Head of caudate nucleus (tissue), 42 donors: ENCODE measurements at regions not wholly inside any gene's neighbourhood (a gene's known extent, or its start where the extent isn't known, plus 50 kb on each side); places are given as distances from the start of the nearest gene placed in this dataset.
"Not testable (repeated sequence)": the region's sequence is repeated elsewhere in the genome, so short reads cannot be mapped to it uniquely, and the experiment has no call there.

Experiments used
- DNase-seq, 42 donors: peaks; one replicate each; pipeline versions ENCODE4 v3.0.0 to v3.0.0-alpha.2; 2020 to 2021; ENCODE audit warnings: mixed read lengths in 7 of 42
- intact Hi-C: fragments of 100-400 bp; cut with DNase I; formaldehyde crosslinking; loops from one replicate; pipeline ENCODE4 v1.15.0; 2022

DNA sequence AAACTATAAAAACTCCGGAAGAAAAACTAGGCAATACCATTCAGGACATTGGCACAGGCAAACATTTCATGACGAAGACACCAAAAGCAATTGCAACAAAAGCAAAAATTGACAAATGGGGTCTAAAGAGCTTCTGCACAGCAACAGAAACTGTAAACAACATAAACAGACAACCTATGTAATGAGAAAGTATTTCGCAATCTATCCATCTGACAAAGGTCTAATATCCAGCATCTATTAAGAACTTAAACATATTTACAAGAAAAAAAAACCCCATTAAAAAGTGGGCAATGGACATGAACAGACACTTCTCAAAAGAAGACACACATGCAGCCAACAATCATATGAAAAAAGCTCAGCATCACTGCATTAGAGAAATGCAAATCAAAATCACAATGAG lies 498.6 kb downstream of the HINT1 start:
- intact Hi-C loops = no loop called here
- no peak for DNase-seq

DNA sequence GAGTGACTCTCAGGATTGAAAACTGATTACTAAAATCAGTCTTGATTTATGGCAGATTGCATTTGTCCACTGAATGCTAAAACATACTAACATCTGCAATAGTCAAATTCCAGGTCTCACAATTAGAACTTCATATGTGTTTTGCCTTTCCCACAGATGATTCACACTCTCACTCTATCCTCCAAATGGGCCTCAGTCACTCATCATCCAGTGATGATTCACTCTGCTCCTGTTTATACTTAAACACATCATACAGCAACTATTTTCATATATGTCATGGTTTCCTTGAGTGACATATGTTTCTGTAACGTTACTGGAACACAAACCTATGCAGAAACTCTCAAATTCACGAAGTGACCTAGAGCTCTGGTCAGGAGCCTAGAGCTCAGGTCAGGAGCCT lies 512.9 kb downstream of the HINT1 start:
- intact Hi-C loops = no loop called here
- DNase-seq = no peak

DNA sequence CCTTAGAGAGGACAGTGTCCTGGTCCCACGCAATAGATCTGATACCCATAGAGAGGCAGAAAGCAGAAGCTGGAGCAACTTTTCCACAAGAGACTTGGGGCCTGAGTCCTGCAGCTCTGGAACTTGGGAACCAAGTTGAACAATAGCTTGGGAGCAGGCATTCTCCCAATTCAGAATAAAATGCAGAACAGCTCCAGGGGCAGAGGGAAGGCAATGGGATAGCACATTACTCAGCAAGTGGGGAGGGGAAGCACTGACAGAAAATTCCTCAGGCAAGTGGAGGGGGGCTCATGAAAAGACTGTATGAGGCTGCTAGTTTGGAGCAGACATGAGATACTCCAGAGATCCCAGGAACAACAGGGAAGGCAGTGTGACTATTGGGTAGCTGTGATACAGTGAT lies 513.6 kb downstream of the HINT1 start:
- intact Hi-C loops = no loop called here
- DNase-seq = no peak

DNA sequence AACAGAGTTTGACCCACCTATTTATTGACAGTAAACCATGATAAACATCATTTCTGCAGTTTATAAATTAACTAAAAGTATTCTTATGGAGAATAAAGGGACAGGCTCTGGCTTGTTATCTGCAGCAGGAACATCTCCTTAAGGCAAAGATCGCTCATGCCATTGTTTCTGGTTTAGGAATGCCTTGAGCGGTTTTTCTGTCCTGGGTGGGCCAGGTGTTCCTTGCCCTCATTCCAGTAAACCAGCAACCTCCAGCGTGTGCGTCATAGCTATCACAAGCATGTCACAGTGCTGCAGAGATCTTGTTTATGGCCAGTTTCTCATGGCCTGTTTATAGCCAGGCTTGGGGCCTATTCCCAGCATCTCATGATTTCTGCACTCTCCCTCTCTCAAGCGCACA lies 521.7 kb downstream of the HINT1 start:
- DNase-seq = no peak
- intact Hi-C loops = no loop called here

DNA sequence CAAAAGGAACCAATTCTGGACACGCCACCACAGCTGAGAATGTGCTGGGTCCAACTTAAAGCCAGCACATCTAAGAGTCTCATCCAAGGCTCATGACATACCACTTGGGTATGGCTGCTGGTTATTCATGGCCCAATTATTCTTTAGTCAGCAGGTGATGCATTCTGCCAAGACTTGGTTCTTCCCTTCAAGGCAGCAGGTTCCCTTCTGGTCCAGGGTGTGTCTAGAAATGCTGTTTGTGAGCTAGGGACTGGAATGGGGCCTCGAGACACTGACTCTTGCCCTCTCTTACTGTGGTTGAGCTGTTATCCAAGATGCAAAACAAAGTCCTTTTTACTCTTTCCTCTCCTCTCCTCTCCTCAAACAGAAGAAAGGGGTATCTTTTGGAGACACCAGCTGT lies 522.6 kb downstream of the HINT1 start:
- DNase-seq = no peak
- intact Hi-C loops = no loop called here

DNA sequence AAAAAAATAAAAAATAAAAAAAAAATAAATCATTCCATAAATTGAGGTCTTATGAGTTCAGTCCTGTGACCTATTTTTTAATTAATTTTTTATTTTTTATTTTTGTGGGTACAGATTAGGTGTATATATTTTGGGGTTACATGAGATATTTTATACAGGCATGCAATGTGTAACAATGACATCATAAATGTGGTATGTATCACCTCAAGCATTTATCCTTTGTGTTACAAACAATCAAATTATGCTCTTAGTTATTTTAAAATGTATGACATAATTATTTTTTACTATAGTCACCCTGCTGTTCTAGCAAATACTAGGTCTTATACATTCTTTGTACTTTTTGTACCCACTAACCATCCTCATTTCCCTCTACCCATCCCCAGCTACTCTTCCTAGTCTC lies 537.9 kb downstream of the HINT1 start:
- intact Hi-C loops = no loop called here

DNA sequence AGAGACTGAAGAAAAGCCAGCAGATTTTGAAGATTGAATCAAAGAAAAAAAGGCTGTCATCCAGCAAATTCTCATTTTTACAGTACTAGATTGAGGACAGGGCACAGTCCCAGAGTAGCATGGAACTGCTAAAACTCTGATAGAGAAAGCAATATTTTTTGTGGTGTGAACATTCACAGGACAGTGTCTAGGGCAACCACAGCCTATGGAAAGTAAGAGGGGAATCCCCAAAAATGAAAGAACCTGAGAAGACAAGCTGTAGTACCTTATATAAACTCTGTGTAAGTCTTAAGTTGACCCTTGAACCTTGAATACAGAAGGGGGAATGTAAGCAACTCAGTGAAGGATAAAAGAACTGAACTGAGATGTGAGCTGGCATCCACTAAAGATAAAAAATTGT lies 540.3 kb downstream of the HINT1 start:
- intact Hi-C loops = no loop called here
- DNase-seq = no peak

More for the DNA sequence above, 537.9 kb downstream of the HINT1 start:
- no peak for DNase-seq

DNA sequence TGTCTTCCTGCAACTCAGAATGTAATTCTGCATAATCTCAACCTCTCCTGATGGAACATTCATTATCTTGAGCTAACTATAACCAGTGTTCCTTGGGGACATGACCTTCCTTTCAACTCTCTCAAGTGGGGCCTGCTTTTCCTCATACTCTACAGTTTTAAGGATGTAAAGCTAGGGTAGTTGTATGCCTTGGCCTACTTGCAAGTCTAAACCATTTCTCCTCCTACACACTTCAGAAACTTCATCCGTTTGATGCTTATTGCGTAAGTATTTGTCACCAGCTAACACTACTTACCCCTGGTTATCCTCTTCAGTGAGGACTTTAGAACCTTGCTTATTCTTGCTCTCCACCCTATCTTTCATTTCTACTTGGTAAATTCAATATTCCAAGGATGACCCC lies 548.9 kb downstream of the HINT1 start:
- no peak for DNase-seq
- intact Hi-C loops = no loop called here

DNA sequence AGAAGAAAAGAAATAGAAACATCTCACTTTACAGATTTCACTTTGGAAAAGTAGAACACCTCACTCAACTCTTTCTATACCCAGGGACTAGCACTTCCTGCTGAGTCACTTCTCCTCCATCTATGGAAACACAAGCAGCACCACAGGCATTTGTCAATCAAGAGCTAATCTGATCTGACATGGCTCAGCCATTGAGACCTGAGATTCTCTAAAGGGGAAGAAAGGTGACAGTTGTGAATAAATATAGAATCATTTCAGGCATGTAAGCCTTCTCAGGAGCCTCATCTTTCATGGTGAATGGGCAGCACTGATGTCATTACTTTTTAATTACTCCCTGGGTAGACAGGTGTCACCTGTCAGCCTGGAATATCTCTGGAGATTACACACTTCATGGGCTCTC lies 559.8 kb downstream of the HINT1 start:
- DNase-seq = no peak
- intact Hi-C loops = no loop called here

DNA sequence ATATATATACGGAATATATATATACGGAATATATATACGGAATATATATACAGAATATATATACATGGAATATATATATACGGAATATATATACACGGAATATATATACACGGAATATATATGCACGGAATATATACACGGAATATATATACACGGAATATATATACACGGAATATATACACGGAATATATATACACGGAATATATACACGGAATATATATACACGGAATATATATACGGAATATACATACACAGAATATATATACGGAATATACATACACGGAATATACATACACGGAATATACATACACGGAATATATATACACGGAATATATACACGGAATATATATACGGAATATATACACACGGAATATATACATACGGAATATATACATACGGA lies 568.4 kb downstream of the HINT1 start:
- DNase-seq, intact Hi-C loops: not testable (repeated sequence)

DNA sequence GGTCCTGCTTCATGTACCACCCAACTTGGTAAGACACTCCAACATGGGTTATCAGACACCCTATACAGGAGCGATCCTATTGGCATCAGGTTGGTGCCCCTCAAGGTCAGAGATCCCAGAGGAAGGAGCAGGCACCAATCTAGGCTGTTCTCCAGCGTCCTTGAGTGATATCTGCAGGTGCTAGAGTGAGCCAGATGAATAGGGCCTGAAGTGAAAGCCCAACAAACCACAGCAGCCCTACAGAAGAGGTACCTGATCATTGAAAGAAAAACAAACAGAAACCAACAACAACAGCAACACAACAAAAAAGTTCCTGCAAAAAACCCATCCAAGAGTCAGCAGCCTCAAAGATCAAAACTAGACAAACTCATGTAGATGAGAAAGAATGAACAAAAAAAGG lies 584.8 kb downstream of the HINT1 start:
- no peak for DNase-seq
- intact Hi-C loops = no loop called here

DNA sequence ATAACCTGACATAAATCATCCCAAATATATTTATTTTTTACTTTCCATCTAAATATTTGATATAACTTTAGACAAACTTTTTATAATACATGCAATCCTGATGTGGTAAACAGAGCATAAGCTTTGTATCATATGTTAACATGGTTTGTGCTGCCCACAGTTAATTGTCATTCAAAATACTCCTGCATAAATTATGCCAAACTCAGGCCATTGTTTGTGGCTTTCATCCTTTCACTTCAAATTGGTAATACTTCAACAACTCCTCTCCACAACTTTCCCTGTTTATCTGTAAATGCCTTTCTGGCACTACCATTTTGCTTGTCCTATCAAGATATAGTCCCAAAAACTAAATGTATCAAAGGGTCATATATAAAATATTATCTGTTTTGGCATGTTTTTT lies 586.7 kb downstream of the HINT1 start:
- DNase-seq = no peak
- intact Hi-C loops = no loop called here

DNA sequence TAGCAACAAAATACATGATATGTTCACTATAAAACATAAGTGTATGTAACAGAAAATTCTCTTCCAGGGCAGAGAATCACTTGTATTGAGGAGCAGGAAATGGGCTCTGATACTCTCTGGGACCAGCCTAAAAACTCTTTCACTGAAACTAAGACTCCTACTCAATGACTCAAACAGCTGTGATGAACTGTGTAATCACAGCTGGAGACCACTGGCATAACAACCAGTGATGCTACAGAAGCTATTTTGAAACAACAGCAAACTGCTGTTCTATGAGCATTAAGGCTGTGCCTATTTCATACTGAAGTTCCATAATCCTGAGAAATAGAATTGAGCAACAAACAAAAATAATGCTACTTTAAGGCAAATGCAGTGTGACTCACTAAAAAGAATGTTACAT lies 594.0 kb downstream of the HINT1 start:
- no peak for DNase-seq
- intact Hi-C loops = no loop called here

DNA sequence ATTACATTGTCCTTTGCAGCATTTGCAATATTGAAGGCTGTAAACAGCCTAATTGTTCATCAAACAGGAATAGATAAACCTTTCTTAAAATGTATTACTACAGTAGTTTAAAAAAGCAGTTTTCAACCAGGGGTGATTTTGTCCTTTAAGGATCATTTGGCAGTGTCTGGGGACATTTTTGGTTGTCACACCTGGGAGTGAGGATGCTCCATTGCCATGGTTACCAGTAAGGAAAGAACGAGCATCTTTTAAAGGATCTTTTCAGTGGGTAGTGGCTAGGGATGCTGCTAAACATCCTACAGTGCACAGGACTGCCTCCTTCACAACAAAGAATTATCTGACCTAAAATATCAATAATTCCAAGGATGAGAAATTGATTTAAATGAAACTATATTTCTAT lies 596.3 kb downstream of the HINT1 start:
- intact Hi-C loops = no loop called here
- no peak for DNase-seq

DNA sequence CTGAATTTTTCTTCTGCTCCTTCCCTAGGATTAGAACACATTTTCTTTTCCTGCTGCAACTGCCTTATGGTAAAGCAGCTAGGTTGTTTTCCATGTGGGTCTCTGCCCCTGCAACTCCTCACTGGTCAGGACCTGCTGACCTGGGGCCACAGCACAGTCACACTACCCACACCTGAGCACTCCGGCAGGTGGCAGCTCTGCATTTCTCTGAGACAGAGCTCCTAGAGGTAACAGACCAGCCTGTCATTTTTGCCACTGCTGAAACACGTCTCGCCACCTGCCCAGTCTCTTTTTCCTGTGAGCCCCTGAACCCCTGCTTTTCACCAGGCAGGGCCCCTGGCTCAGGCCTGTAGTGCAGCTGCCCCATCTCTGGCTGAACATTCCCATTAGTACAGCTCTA lies 609.6 kb downstream of the HINT1 start:
- intact Hi-C loops = no loop called here
- no peak for DNase-seq

DNA sequence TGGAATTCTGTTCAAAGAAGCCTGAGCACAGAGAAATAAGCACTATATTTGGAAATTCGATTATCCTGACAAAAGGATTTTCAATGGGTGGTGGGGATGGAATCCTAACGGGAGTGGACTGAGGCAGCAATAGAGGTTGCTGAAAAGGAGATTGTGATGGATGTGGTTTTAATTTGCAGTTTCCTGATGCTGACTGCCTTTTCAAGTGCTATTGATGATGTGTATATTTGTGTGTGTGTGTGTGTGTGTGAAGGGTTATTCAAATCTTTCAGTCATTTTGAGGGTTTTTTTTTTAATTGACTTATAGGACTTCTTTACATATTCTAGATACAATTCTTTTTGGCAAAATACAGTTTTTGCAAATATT lies 614.5 kb downstream of the HINT1 start:
- no peak for DNase-seq
- intact Hi-C loops = no loop called here

DNA sequence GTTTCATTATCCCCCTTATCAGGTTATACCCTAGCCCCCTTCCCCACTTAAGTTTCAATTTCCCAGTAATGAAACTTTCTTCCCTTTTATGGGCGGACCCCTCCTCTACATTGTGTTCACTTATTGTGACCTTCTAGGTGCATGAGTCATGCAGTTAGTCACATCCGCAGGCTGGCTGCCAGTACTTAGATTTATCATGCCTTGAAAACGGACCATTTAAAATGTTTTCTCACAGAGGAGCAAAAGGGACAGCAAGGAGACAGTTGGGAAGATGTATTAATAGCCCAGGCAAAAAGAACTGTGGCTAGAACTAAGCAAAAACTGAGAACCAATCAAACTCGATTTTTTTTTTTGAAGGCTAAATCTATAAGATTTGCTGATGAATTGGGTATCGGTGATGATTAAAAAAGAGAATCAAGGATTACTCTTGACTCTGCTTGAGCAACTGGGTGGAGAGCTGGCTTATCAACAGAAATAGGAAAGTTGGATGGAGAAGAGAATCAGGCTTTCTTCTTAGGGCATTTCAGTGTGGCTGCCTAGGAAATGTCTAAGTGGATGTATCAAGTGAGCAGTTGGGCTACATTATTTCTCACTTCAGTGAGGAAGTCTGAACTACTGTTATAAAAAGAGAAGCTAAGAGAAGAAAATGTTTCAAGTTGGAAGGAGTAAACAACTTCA lies 615.0 kb downstream of the HINT1 start:
- intact Hi-C loops = no loop called here
- DNase-seq = no peak

DNA sequence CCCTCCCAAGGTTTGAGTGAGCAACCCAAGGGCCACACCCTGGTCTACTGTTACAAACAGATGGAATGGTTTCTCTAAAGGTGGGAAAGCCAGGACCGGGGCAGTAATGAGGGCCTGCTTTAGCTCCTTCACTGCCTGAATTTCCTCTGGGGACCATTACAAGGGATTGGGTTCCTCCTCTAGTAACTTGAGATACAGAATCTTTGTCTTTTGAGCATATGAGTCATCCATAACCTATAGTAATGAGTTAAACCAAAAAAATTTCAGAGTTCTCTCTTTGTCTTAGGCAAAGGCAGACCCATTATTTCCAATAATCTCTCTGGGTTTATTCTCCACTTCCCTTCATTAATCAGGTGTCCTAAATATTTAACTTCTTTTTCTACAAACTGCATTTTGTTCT lies 618.8 kb downstream of the HINT1 start:
- intact Hi-C loops = no loop called here
- no peak for DNase-seq

DNA sequence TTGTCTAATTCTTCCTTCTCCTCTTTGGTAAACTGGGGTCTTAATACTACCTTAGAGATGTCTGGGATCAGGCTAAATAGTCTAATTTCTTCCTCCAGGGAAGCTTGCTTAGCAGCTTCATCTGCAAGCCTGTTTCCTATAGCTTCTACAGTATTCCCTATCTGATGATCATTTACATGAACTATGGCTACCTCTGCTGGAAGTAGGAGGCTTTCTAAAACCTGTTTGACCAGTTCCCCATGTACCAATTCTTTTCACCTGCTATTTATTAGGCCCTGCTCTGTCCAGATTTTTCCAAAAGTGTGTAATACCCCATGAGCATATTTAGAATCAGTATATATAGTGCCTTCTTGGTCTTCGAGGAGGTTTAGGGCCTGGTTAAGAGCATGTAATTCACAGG lies 619.8 kb downstream of the HINT1 start:
- no peak for DNase-seq
- intact Hi-C loops = no loop called here

DNA sequence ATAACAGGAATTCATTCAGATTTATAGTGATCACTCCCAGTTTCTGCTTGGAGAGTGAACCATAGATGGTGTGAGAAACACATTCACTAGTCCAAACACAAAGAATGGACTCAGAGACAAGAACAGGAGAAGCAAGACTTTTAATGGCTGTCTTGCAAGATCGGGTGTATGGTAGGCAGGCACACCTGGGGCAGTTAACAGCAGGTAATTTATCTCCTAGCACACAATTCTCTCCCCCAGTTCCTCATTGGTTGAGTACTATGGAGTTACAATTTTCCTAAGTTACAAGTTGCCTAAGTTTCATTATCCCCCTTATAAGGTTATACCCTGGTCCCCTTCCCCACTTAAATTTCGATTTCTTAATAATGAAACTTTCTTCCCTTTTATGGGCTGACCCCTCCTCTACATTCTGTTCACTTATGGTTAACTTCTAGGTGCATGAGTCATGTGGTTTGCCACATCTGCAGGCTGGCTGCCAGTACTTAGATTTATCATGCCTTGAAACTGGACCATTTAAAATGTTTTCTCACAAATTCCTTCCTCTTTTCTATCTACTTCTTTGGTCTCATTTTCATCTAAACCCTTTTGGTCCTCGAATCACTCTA lies 623.3 kb downstream of the HINT1 start:
- DNase-seq = no peak

DNA sequence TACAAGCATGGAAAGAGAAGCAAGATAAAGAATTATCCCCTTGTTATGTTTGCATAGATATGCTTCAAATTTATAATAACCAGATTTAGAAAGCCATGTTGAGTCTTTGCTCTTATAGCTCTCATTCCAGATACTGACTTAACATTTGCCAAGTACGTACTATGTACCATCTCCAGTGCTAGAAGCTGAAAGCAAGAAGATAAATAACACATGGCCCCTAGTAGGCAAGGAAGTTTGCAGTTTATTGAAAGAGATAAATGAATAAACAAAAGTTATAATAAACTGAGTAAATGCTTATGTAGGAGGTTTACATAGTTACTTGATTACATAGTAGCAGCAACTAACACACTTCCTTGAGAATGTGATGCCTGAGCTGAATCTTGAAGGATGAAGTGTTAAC lies 628.4 kb downstream of the HINT1 start:
- intact Hi-C loops = no loop called here
- DNase-seq = no peak

More for the DNA sequence above, 623.3 kb downstream of the HINT1 start:
- intact Hi-C loops = no loop called here

DNA sequence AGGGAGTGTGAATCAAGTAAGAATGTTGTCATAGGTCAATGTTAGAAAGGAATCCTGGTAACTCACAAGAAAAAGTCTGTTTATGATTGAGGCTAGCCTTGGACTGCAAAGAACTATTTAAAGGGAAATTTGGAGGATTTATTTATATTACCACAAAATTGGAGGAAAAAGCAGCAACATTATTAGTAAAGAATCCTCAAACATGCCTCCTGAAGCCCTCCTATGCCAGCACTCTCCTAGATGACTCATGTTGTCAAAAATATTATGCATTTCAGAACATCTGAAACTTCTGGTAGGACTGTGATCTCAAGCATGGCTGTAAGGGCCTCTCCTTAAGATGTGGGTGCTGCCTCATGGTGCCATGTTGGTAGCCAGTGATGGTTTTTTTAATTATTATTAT lies 628.5 kb downstream of the CHSY3 start:
- intact Hi-C loops = no loop called here
- DNase-seq = no peak
